HuH-7.5 (cell line): ENCODE measurements at regions not wholly inside any gene's neighbourhood (a gene's known extent, or its start where the extent isn't known, plus 50 kb on each side); places are given as distances from the start of the nearest gene placed in this dataset.

Experiments used
- DNase-seq: peaks from one replicate; pipeline ENCODE4 v3.0.0; 2011; ENCODE audit warnings: low spot score

DNA sequence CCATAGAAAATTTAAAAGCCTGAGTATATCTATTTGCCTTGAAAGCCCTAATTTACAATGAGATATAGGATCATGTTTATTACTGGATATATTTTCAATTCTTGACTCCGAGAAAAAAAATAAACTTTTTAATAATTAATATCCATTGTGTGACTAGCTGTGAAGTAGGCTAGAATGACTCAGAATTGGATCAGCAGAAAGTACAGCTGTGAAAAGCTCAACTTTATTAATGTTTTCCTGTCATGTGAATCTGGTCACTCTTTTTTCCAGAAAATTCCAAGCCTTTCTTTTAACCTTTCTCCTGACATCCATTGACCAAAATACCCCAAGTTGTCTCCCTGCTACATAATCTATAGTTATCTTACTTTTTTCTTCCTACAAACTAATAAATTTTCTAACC is 171.8 kb upstream of the PACRGL start:
- DNase-seq = no peak

DNA sequence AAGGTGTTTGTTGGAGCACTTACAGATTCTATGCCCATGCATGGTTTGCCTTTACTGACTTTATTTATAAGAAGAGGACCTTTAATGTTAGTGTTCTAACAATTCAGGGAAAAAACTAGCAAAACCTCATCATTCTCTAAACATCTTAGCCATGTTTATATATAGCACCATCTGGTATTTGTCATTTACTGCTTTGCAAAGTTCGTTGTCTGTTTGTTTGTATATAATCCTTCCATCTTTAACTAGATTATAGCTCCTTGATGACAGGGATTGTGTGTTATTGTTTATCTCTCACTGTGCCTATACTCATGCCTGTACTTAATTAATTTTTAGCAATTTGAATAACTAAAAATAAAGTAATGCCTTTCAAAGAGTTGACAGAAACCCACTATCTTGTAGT is 170.6 kb upstream of the PACRGL start:
- no peak for DNase-seq

DNA sequence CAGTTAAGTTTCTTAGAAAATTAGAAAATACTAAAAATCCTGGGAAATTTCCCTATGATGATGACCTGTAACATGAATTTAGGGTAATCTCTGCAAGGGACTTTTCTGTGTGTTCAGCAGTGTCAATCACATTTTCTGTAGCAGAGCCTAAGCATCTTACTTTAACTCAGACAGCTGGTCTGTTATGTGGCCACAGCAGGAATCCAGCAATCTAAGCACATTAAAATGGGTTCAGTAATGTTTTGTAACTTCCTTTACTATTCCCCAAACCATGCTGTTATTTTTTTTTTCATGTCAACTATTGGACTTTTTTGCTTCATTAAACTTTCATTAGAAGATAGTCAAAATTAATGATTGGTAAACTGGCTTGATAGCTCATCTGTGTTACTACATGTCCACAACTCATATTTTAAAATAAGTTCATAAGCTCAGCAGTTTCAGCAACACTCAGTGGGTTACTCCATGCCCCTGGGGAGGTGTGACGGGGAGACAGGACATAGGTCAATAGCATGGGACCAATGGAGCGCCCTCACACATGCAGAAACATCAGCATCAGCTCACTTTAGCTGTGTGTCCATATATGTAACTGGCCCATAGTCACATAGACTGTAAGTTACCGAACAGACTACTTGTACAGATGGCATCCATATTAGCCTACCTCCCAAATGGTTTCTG is 168.0 kb upstream of the PACRGL start:
- DNase-seq = no peak

GRCh38 chr4:20532871-20533870 is 167.1 kb upstream of the PACRGL start:
- DNase-seq = no peak

GRCh38 chr4:20538905-20539304 is 161.4 kb upstream of the PACRGL start:
- no peak for DNase-seq

DNA sequence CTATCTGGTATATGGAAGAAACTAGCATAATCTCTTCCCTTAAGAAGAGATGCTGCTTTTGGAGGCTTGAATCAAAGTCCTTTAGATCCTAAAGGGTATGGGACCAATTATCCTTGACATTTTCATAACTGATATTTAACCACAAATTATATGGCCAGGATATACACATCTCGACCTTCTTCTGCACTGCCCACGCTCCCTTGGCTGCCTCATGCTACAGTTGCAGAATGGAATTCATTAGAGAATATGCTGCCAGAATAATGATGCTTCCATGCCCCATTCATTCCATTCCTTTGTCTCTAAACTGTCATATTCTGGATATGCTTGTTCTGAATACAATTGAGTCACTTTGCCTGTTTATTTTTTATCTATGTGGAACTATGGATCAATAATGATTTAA is 157.1 kb upstream of the PACRGL start:
- no peak for DNase-seq

DNA sequence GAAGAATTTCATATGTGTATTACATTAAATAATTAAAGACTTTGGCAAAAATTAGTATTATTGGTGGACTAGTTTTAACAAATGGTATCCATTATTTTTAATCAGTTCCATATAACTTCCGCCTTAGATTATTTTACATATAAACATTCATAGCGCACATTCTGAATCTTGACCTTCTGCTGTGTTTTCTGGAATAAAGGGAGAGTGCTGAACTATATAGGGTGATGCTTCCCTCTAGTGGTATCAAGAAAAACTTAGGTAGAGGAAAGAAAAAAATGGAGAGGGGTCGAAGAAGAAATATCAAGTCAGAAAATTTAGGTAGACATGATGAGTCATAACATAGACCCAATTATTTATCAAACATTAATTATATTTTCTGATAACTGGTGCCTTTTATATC is 155.6 kb upstream of the PACRGL start:
- no peak for DNase-seq

DNA sequence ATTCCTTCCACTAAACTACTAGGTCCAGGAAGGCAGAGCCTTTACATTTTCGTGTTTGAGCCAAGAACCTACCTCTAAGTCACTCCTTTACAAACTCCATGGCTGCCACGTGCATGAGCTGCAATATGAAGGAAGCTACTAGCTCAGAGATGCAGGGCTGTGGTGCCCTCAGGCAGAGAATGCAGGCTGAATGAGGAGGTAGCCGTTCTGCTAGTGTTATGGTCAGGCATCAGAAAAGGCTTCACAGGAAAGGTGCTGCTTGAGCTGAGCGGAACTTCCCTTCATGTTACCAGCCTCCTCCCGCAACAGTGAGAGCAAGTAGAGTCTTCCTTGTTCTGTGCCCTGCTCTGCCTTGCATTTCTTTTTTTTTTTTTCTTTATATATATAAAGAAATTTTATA is 148.3 kb upstream of the PACRGL start:
- no peak for DNase-seq

GRCh38 chr4:20554134-20554533 is 146.1 kb upstream of the PACRGL start:
- DNase-seq = no peak

GRCh38 chr4:20565075-20565721 is 135.1 kb upstream of the PACRGL start:
- DNase-seq = no peak

DNA sequence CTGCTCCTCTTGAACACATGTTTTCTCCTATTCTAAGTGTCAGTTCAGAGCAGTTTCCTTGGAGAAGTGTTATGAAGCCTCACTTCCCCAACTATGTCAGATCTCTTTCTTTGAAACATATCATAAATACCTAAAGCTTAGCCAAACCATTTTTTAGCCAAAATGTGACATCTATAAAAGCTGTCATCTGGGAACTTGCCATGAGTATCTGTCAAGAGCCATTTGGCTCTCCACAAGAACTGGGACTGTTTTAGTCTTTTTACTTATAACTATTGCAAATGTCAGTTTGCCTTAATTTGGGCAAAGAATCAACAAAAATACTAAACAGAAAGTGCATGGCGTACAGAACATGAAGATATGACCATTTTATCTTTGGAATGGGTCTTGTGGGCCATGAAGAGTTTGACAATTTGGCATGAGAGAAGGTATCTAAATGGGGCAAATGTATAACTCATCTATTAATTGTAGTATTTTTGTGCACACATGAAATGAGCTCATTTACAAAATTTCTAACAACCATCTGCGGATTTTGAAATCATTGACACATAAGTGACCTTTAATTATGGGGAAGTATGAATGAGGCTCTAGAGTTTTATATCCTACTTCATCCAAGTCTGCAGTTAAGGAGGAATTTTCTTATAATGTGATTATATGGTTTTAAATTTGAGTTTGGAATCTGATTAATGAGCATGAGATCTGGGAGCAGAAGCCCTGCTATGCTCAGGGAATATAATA is 129.1 kb upstream of the PACRGL start:
- no peak for DNase-seq

- no peak for DNase-seq
Observed at GRCh38 chr4:20572976-20573375, 127.3 kb upstream of the PACRGL start.

DNA sequence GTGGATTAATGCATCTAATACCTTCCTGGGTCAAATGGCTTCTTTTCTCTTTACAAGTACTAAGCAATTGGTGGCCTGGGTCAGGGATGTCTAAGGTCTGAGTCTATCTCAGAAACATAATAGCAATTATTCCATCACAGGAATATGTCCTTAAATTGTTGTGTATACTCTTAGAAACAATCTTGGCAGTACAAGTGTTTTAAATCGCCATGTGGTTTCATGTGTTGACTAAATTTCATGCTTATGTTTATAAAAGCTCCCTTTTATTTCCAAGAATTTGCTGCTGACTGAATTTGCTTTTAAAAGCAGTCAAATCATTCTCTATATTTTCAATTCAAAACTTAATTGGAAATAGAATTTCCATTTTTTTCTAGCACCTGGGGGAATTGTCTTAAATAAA is 125.3 kb upstream of the PACRGL start:
- DNase-seq = no peak

- DNase-seq = no peak
Observed at GRCh38 chr4:20575486-20575885, 124.8 kb upstream of the PACRGL start.

- DNase-seq = no peak
Observed at GRCh38 chr4:20576861-20577260, 123.4 kb upstream of the PACRGL start.

DNA sequence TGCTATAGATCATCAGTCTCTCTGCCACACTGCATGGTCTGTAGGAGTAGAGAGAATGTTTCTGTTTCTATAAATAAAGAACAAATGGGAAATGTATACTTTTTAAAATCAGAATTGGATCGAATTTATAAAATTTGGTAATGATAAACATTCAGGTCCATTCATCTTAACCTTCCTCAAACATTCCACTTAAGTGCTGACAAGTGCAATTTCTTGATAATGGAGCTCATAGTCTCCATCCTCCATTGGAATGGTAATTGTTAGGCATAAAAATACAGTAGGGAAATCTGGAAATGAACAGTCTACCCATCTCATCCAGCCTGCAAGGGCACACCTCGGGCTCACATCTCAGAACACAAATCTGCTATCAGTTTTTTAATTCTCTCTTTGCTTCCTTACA is 122.6 kb upstream of the PACRGL start:
- DNase-seq = no peak

- no peak for DNase-seq
Observed at GRCh38 chr4:20580907-20581306, 119.4 kb upstream of the PACRGL start.

- peak; percentile 15 for DNase-seq
Observed at GRCh38 chr4:20589436-20589835, 110.8 kb upstream of the PACRGL start.

GRCh38 chr4:20590849-20591248 is 109.4 kb upstream of the PACRGL start:
- DNase-seq = no peak

GRCh38 chr4:20591571-20591970 is 108.7 kb upstream of the PACRGL start:
- no peak for DNase-seq

- no peak for DNase-seq
Observed at GRCh38 chr4:20592013-20592412, 108.2 kb upstream of the PACRGL start.

DNA sequence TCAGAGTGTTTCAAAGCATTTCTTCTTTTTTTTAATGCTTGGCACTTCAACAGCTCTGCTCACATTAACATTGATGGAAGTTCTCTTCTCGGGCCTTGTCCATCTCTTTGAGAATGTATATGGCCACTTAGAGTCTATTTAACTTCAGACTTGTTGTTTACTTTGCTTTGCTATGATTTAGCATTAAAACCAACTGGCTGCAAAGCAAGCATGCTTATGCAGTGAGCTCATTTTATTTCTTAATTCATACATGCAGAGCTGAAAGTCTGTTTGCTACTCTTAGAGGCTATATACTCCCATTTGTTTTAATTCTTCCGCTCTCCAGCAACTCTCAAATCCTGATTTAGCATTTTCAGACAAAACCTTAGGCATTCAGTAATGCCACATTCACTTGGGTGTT is 107.6 kb upstream of the PACRGL start:
- no peak for DNase-seq
